ENCODE measurements at regions not wholly inside any gene's neighbourhood (a gene's known extent, or its start where the extent isn't known, plus 50 kb on each side); places are given as distances from the start of the nearest gene placed in this dataset.
A peak's percentile ranks its signal among the peaks of the same experiment; 100 is the strongest.

DNA sequence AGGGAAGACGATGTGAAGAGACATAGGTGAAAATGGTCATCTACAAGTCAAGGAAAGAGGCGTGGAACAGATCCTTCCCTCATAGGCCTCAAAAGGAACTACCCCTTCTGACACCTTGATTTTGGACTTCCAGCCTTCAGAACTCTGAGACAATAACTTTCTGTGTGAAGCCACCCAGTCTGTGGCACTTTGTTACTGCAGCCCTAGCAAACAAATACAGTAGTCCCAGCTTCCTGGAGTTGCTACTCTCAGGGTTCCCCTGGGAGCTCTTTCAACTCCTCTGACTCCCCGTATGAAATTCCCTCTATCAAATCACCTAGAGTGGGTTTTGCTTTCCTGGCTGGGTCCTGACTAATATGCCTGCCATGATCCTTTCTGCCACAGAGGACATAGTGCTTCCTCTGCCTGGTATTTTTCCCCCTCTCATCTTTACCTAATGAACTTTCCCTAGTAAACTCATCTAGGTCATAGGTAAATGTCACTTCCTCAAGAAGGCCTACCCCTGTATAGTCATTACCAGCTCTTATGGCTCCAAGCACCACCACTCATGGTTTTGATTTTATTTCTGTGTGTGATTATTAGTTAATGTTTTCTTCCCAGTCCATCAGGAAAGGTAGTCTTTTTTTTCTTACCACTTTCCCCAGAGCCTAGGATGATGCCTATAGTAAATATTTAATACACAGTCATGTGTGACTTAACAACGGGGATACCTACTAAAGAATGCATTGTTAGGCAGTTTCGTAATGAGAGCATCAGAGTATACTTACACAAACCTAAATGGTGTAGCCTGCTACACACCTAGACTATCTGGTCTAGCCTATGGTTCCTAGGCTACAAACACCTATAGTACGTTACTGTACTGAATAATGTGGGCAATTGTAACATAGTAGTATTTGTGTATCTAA, 111.5 kb upstream of the LGALSL start:
- H3K4me3 Mint-ChIP-seq: no peak overlapping the region
- no peaks in the 10 kb centered on the region for H3K36me3 Mint-ChIP-seq
- ATAC-seq: no peak
- no peaks in the 10 kb centered on the region for H3K4me1 Mint-ChIP-seq (ENCODE audit: low read depth in 2 of 2)
- peaks cover 0 to 15% of the 10 kb centered on the region in 2 donors for H3K27me3 Mint-ChIP-seq
- no peak for DNase-seq (ENCODE audit: low spot score)
- H3K27ac Mint-ChIP-seq: no peak overlapping the region
- no peaks in the 10 kb centered on the region for H3K9me3 Mint-ChIP-seq

DNA sequence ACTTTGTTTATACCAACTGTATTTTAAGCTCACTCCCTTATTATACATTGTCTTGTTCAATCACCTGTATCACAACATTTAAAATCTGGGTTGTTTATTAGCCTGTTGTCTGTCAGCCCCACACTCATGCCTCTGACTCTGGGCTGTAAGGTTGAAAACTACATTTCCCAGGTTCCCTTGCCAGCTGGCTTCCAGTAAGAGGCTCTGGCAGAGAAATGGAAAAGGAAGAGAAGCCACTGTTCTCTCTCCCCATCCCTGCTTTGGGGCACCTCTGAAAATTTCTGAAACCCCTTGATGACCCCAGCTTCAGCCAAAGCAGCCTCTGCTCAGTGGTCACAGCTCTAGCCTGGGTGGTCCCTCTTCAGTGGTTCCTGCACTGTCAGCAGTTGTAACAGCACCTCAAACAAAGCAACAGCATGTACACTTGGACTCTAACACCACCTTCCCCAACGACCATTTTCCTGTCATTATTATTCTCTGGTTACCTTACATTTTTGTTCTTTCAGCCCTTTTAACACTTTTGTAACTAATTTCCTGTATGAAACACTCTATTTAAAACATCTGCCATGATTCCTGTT, 108.9 kb upstream of the LGALSL start:
- Mint-ChIP-seq H3K27ac (no peak overlapping the region), H3K36me3 (no peaks in the 10 kb centered on the region), H3K9me3 (no peaks in the 10 kb centered on the region), H3K27me3 (peaks cover 0 to 12% of the 10 kb centered on the region in 2 donors), H3K4me1 (ENCODE audit: low read depth in 2 of 2) (no peaks in the 10 kb centered on the region), H3K4me3 (no peak overlapping the region)
- ATAC-seq (no peak), DNase-seq (ENCODE audit: low spot score) (no peak)

- Mint-ChIP-seq H3K4me3 (no peak overlapping the region), H3K36me3 (no peaks in the 10 kb centered on the region), H3K27me3 (peaks cover 0 to 7% of the 10 kb centered on the region in 2 donors), H3K27ac (no peak overlapping the region), H3K9me3 (no peaks in the 10 kb centered on the region), H3K4me1 (ENCODE audit: low read depth in 2 of 2) (no peaks in the 10 kb centered on the region)
- DNase-seq (ENCODE audit: low spot score) (no peak), ATAC-seq (no peak)
Observed at GRCh38 chr2:64345998-64346397, 108.0 kb upstream of the LGALSL start.

DNA sequence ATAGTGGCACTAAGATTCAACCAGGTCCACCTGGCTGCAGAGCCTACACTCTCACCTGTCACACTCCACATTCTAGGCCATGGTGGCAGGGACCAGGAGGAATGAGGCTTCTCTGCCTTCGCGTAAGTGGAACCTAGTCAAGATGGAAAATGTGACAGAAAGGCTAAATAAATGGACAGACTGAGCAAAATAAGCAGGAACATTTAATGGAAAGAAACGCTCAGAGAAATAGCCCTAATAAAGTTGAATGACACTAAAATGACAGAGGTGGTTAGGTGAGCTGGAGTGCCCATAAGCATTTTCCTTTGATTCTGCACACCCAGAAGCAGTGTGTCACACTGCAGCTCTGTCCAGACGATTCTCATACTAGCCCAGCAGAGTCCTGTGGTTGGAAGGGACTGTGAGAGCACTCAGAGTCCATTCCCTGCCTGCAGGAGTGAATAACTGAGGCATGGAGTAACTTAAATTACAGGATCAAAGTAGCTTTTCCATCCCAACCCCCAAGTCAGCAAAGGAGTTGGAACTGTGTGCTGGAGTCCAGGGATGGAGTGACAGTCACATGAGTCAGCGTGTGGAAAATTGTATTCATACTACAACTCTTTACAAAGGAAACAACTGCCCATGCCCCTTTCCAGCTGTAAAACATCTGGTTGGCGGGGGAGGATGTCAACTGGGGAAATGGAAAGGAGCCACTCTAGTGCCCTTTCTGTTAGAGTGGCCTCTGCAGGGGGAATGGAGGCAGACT, 105.4 kb upstream of the LGALSL start:
- no peak for DNase-seq (ENCODE audit: low spot score)
- Mint-ChIP-seq H3K27ac (no peak overlapping the region), H3K9me3 (no peaks in the 10 kb centered on the region), H3K4me1 (ENCODE audit: low read depth in 2 of 2) (peaks cover 0 to 3% of the 10 kb centered on the region in 2 donors), H3K36me3 (peaks cover 6% of the 10 kb centered on the region), H3K4me3 (no peak overlapping the region), H3K27me3 (peaks cover 9 to 10% of the 10 kb centered on the region in 2 donors)
- ATAC-seq: no peak

GRCh38 chr2:64349131-64349530, 104.8 kb upstream of the LGALSL start:
- H3K9me3 Mint-ChIP-seq: no peaks in the 10 kb centered on the region
- no peak for ATAC-seq
- H3K4me1 Mint-ChIP-seq (ENCODE audit: low read depth in 2 of 2): peaks cover 0 to 3% of the 10 kb centered on the region in 2 donors
- no peak overlapping the region for H3K4me3 Mint-ChIP-seq
- peaks cover 6% of the 10 kb centered on the region for H3K36me3 Mint-ChIP-seq
- H3K27ac Mint-ChIP-seq: no peak overlapping the region
- peaks cover 9 to 10% of the 10 kb centered on the region in 2 donors for H3K27me3 Mint-ChIP-seq
- no peak for DNase-seq (ENCODE audit: low spot score)

GRCh38 chr2:64350996-64351395, 103.0 kb upstream of the LGALSL start:
- H3K9me3 Mint-ChIP-seq: no peaks in the 10 kb centered on the region
- H3K36me3 Mint-ChIP-seq: peaks cover 6% of the 10 kb centered on the region
- H3K27me3 Mint-ChIP-seq: peaks cover 11 to 13% of the 10 kb centered on the region in 2 donors
- no peak overlapping the region for H3K4me3 Mint-ChIP-seq
- H3K27ac Mint-ChIP-seq: no peak overlapping the region
- ATAC-seq (no peak), DNase-seq (ENCODE audit: low spot score) (no peak)
- peaks cover 0 to 6% of the 10 kb centered on the region in 2 donors for H3K4me1 Mint-ChIP-seq (ENCODE audit: low read depth in 2 of 2)

- Mint-ChIP-seq H3K9me3 (no peaks in the 10 kb centered on the region), H3K27ac (no peak overlapping the region), H3K4me1 (ENCODE audit: low read depth in 2 of 2) (peaks cover 0 to 6% of the 10 kb centered on the region in 2 donors), H3K27me3 (peaks cover 23 to 24% of the 10 kb centered on the region in 2 donors), H3K4me3 (no peak overlapping the region), H3K36me3 (peaks cover 6% of the 10 kb centered on the region)
- ATAC-seq (peak; percentile 69 to 82), DNase-seq (ENCODE audit: low spot score) (no peak)
Observed at GRCh38 chr2:64352292-64352691, 101.7 kb upstream of the LGALSL start.

DNA sequence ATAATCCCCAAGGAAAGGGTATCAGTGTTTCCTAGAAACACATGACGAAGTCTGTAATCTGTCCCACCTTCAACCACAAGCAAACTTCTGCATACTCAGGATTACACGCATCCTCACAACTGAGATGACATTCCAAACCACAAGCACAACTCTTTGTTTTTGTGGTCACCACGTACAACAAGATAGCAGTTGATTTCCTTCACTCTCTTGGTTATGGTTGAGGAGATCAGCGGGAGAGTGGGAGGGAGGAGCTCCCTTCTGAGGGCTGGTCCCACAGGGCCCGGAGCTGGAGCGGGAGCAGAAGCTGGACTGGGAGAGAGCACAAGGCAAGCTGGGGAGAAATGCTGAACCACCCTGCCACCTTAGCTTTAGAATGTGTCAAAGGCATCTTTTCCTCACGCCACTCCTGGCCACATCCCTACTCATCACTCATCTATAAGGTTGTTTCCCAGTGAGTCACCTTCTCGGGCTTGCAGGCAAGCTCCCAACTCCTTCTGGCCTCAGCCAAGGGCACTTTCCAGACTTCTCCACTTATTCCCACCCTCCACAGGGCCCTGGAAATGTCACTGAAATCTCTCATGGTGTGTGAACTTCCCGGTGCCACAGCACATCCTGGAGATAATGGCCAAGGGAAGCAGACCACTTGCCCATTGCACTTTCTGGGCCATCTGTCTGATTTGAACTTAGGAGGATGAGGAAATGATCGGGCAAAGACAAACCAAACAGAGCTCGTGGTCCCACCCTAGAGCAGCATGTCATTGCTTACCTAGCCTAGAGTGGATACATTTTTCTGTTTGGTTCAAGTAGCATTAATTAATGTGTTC, 98.9 kb upstream of the LGALSL start:
- ATAC-seq: no peak

GRCh38 chr2:64356906-64357305, 97.1 kb upstream of the LGALSL start:
- ATAC-seq (no peak), DNase-seq (ENCODE audit: low spot score) (no peak)
- H3K36me3 Mint-ChIP-seq: peaks cover 6% of the 10 kb centered on the region
- H3K9me3 Mint-ChIP-seq: no peaks in the 10 kb centered on the region
- no peak overlapping the region for H3K27ac Mint-ChIP-seq
- H3K4me1 Mint-ChIP-seq (ENCODE audit: low read depth in 2 of 2): peaks cover 0 to 6% of the 10 kb centered on the region in 2 donors
- H3K4me3 Mint-ChIP-seq: no peak overlapping the region
- peaks cover 32 to 36% of the 10 kb centered on the region in 2 donors for H3K27me3 Mint-ChIP-seq

More for the DNA sequence above, 98.9 kb upstream of the LGALSL start:
- H3K4me3 Mint-ChIP-seq: no peak overlapping the region
- no peak overlapping the region for H3K27ac Mint-ChIP-seq
- DNase-seq (ENCODE audit: low spot score): no peak
- peaks cover 6% of the 10 kb centered on the region for H3K36me3 Mint-ChIP-seq
- H3K9me3 Mint-ChIP-seq: no peaks in the 10 kb centered on the region
- peaks cover 32 to 36% of the 10 kb centered on the region in 2 donors for H3K27me3 Mint-ChIP-seq
- H3K4me1 Mint-ChIP-seq (ENCODE audit: low read depth in 2 of 2): peaks cover 0 to 6% of the 10 kb centered on the region in 2 donors

DNA sequence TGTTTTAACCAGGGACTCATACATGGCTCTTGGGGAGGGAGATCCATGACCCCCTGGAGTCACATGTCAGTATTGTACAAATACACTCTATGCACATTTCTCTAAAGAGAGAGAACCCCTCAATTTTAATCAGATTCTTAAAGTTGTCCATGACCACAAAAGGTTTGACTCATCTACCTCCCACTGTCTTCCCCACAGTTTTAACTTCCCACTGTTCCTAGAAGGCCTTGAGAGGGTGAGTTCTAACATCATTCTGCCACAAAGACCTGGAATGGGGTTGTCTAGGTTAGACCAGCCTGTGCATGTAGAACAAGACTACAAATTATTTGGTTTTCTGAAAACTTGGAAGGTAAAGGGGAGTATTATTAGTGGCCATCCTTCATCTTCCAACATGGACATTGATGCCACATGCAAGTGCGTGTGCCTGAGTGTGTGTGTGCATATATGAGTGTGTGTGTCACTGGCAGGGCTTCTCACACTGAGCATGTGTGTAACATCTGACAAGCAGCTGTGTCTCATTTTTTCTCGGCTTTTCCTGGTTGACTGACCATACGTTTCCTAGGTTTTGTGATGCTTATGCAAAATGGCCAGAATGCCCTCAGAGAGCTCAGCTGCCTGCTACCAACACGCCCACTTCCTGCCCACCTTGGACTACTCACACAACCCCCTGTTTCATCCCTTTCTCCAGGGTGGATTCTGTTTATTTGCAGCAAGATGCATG, 94.6 kb upstream of the LGALSL start:
- Mint-ChIP-seq H3K4me3 (no peak overlapping the region), H3K9me3 (no peaks in the 10 kb centered on the region), H3K27me3 (peaks cover 27 to 32% of the 10 kb centered on the region in 2 donors), H3K4me1 (ENCODE audit: low read depth in 2 of 2) (peaks cover 0 to 3% of the 10 kb centered on the region in 2 donors), H3K27ac (no peak overlapping the region), H3K36me3 (no peaks in the 10 kb centered on the region)
- ATAC-seq (no peak), DNase-seq (ENCODE audit: low spot score) (no peak)

GRCh38 chr2:64359892-64360657, 93.9 kb upstream of the LGALSL start:
- no peaks in the 10 kb centered on the region for H3K36me3 Mint-ChIP-seq

More at GRCh38 chr2:64359892-64360657, 93.9 kb upstream of the LGALSL start:
- DNase-seq (ENCODE audit: low spot score): no peak
- peak in 1 of 2 donors; percentile 50 for ATAC-seq
- H3K4me3 Mint-ChIP-seq: no peak overlapping the region
- H3K27ac Mint-ChIP-seq: no peak overlapping the region
- H3K27me3 Mint-ChIP-seq: peaks cover 27 to 28% of the 10 kb centered on the region in 2 donors
- H3K4me1 Mint-ChIP-seq (ENCODE audit: low read depth in 2 of 2): no peaks in the 10 kb centered on the region
- H3K9me3 Mint-ChIP-seq: no peaks in the 10 kb centered on the region

Measured in natural killer cell treated with Interleukin-12 subunit alpha and Interleukin-12 subunit beta and Interleukin-15 and Interleukin-18, amount 100 ng/mL, for 72 hours (primary cell).